HEK293 (cell line): ENCODE measurements at regions not wholly inside any gene's neighbourhood (a gene's known extent, or its start where the extent isn't known, plus 50 kb on each side); places are given as distances from the start of the nearest gene placed in this dataset.

Experiments used
- CTCF ChIA-PET: fragments of 350-600 bp; formaldehyde crosslinking; extraction: SDS; loops from one replicate; lab custom pipeline; 2021; ENCODE audit warnings: antibody characterized with exemption; lab: Yijun Ruan, JAX
- POLR2A ChIA-PET: fragments of 300-600 bp; formaldehyde crosslinking; extraction: SDS; loops from one replicate; lab custom pipeline; 2020; ENCODE audit warnings: antibody characterized with exemption, inconsistent platforms; lab: Yijun Ruan, JAX
- H3K27ac ChIP-seq: fragments of 200-500 bp; sonication (Bioruptor generic); 2 replicates; pipeline ENCODE4 v1.5.1; 2014; ENCODE audit warnings: low read depth, low read length, control low read depth, inconsistent platforms; ENCODE audit errors: extremely low read depth
- H3K36me3 ChIP-seq, 2 experiments: fragments of 200-500 bp in 1 of 2; sonication (Bioruptor generic) in 1 of 2; 1 replicate in 1 of 2; 2 replicates in 1 of 2; pipeline ENCODE4 v1.5.1; 2014 to 2017; ENCODE audit warnings: inconsistent platforms in 2 of 2, low read length in 2 of 2; ENCODE audit not compliant: control insufficient read depth in 2 of 2, insufficient read depth in 1 of 2
- H3K4me1 ChIP-seq: fragments of 200-500 bp; sonication (Bioruptor generic); 2 replicates; pipeline ENCODE4 v1.5.1; 2014; ENCODE audit warnings: mild to moderate bottlenecking, low read length, inconsistent platforms; ENCODE audit not compliant: control insufficient read depth, insufficient read depth
- H3K4me3 ChIP-seq: 2 replicates; pipeline ENCODE4 v1.5.1; 2011; ENCODE audit warnings: low read depth, mild to moderate bottlenecking, control low read depth, low read length, moderate library complexity
- H3K9me3 ChIP-seq: fragments of 200-500 bp; sonication (Bioruptor generic); 2 replicates; pipeline ENCODE4 v1.5.1; 2014; ENCODE audit warnings: low read depth, low read length, inconsistent platforms; ENCODE audit not compliant: control insufficient read depth, insufficient read depth
- CTCF ChIP-seq: fragments of 450-650 bp; formaldehyde crosslinking; IDR thresholded peaks from 2 replicates; pipeline ENCODE4 v1.5.1; 2016; ENCODE audit warnings: missing biosample characterization, missing genetic modification characterization
- FEZF1 ChIP-seq: fragments of 450-650 bp; formaldehyde crosslinking; IDR thresholded peaks from 2 replicates; pipeline ENCODE4 v1.5.1; 2016; ENCODE audit warnings: missing biosample characterization, missing genetic modification characterization
- INSM2 ChIP-seq: fragments of 450-650 bp; formaldehyde crosslinking; IDR thresholded peaks from 2 replicates; pipeline ENCODE4 v1.5.1; 2016; ENCODE audit warnings: missing biosample characterization, missing genetic modification characterization
- KLF17 ChIP-seq: fragments of 450-650 bp; formaldehyde crosslinking; IDR thresholded peaks from 2 replicates; pipeline ENCODE4 v1.5.1; 2016; ENCODE audit warnings: missing biosample characterization, missing genetic modification characterization
- PRDM10 ChIP-seq: fragments of 450-650 bp; formaldehyde crosslinking; IDR thresholded peaks from 2 replicates; pipeline ENCODE4 v1.5.1; 2016; ENCODE audit warnings: missing biosample characterization, missing genetic modification characterization
- SP7 ChIP-seq: fragments of 450-650 bp; formaldehyde crosslinking; IDR thresholded peaks from 2 replicates; pipeline ENCODE4 v1.5.1; 2016; ENCODE audit warnings: missing biosample characterization, missing genetic modification characterization
- TSHZ1 ChIP-seq: fragments of 450-650 bp; formaldehyde crosslinking; IDR thresholded peaks from 2 replicates; pipeline ENCODE4 v1.5.1; 2016; ENCODE audit warnings: missing biosample characterization, missing genetic modification characterization, borderline replicate concordance
- WT1 ChIP-seq: fragments of 450-650 bp; formaldehyde crosslinking; IDR thresholded peaks from 2 replicates; pipeline ENCODE4 v1.5.1; 2016; ENCODE audit warnings: missing biosample characterization, missing genetic modification characterization
- ZBTB1 ChIP-seq: fragments of 450-650 bp; formaldehyde crosslinking; IDR thresholded peaks from 2 replicates; pipeline ENCODE4 v1.5.1; 2016; ENCODE audit warnings: missing biosample characterization, missing genetic modification characterization
- ZBTB7A ChIP-seq: fragments of 450-650 bp; formaldehyde crosslinking; IDR thresholded peaks from 2 replicates; pipeline ENCODE4 v1.5.1; 2016; ENCODE audit warnings: low read depth, missing biosample characterization, missing genetic modification characterization
- ZNF175 ChIP-seq: fragments of 450-650 bp; formaldehyde crosslinking; IDR thresholded peaks from 2 replicates; pipeline ENCODE4 v1.5.1; 2016; ENCODE audit warnings: missing biosample characterization, missing genetic modification characterization
- ZNF19 ChIP-seq: fragments of 450-650 bp; formaldehyde crosslinking; IDR thresholded peaks from 2 replicates; pipeline ENCODE4; 2016; ENCODE audit warnings: missing biosample characterization, missing genetic modification characterization, low read depth
- ZNF280C ChIP-seq: fragments of 450-650 bp; formaldehyde crosslinking; IDR thresholded peaks from 2 replicates; pipeline ENCODE4 v1.5.1; 2016; ENCODE audit warnings: missing biosample characterization, missing genetic modification characterization
- ZNF510 ChIP-seq: fragments of 450-650 bp; formaldehyde crosslinking; IDR thresholded peaks from 2 replicates; pipeline ENCODE4 v1.5.1; 2018; ENCODE audit warnings: mild to moderate bottlenecking, missing genetic modification characterization, missing biosample characterization; ENCODE audit not compliant: insufficient replicate concordance
- ZNF514 ChIP-seq: fragments of 450-650 bp; formaldehyde crosslinking; IDR thresholded peaks from 2 replicates; pipeline ENCODE4 v1.5.1; 2016; ENCODE audit warnings: missing biosample characterization, missing genetic modification characterization
- ZNF521 ChIP-seq: fragments of 450-650 bp; formaldehyde crosslinking; IDR thresholded peaks from 2 replicates; pipeline ENCODE4 v1.5.1; 2017; ENCODE audit warnings: missing biosample characterization, mild to moderate bottlenecking, missing genetic modification characterization
- ZNF585B ChIP-seq: fragments of 450-650 bp; formaldehyde crosslinking; IDR thresholded peaks from 2 replicates; pipeline ENCODE4 v1.5.1; 2016; ENCODE audit warnings: missing biosample characterization, missing genetic modification characterization
- ZNF677 ChIP-seq: fragments of 450-650 bp; IDR thresholded peaks from 2 replicates; pipeline ENCODE4 v1.5.0; 2018; ENCODE audit warnings: missing biosample characterization, mild to moderate bottlenecking, missing genetic modification characterization, moderate library complexity
- ZNF707 ChIP-seq: fragments of 450-650 bp; formaldehyde crosslinking; IDR thresholded peaks from 2 replicates; pipeline ENCODE4 v1.5.1; 2016; ENCODE audit warnings: missing biosample characterization, missing genetic modification characterization
- ZNF747 ChIP-seq: fragments of 450-650 bp; formaldehyde crosslinking; IDR thresholded peaks from 2 replicates; pipeline ENCODE4 v1.5.1; 2016; ENCODE audit warnings: missing biosample characterization, missing genetic modification characterization
- ZNF785 ChIP-seq: fragments of 450-650 bp; formaldehyde crosslinking; IDR thresholded peaks from 2 replicates; pipeline ENCODE4 v1.5.1; 2016; ENCODE audit warnings: missing biosample characterization, missing genetic modification characterization

- TF ChIP-seq PRDM10 (tag by site-specific recombination) = no peak
- no peak for TF ChIP-seq TSHZ1 (tag by site-specific recombination)
- no peak for TF ChIP-seq ZNF514
- TF ChIP-seq ZNF280C = no peak
- no peak for TF ChIP-seq ZNF747 (tag by site-specific recombination)
- no peak for TF ChIP-seq ZNF585B (tag by site-specific recombination)
- no peak for TF ChIP-seq ZBTB7A (tag by site-specific recombination)
- no peak for TF ChIP-seq CTCF (tag by site-specific recombination)
Observed at GRCh38 chr5:84650429-84650828, 265.7 kb upstream of the EDIL3 start (continued).

- H3K4me1 ChIP-seq = no peaks in the 10 kb centered on the region
- ChIA-PET CTCF (no interaction called here), POLR2A (no interaction called here)
- H3K36me3 ChIP-seq = no peaks in the 10 kb centered on the region
- H3K27ac ChIP-seq = no peak overlapping the region
- no peaks in the 10 kb centered on the region for H3K9me3 ChIP-seq
- H3K4me3 ChIP-seq = no peak overlapping the region
- TF ChIP-seq ZNF19 = no peak
- no peak for TF ChIP-seq ZNF707 (tag by site-specific recombination)
- no peak for TF ChIP-seq KLF17
- no peak for TF ChIP-seq ZNF785
- no peak for TF ChIP-seq ZNF175 (tag by site-specific recombination)
- TF ChIP-seq ZBTB1 = no peak
- no peak for TF ChIP-seq WT1
- TF ChIP-seq SP7 = no peak
- no peak for TF ChIP-seq CTCF (tag by site-specific recombination)
- no peak for TF ChIP-seq ZNF677 (tag by site-specific recombination)
- no peak for TF ChIP-seq ZNF510 (tag by site-specific recombination)
- no peak for TF ChIP-seq FEZF1 (tag by site-specific recombination)
- TF ChIP-seq INSM2 (tag by site-specific recombination) = no peak
- TF ChIP-seq ZNF521 (tag by site-specific recombination) = no peak
Observed at GRCh38 chr5:84647581-84647980, 262.9 kb upstream of the EDIL3 start.
